NCI-H82 (cell line): ENCODE measurements at regions not wholly inside any gene's neighbourhood (a gene's known extent, or its start where the extent isn't known, plus 50 kb on each side); places are given as distances from the start of the nearest gene placed in this dataset.
A peak's percentile ranks its signal among the peaks of the same experiment; 100 is the strongest.

Experiments used
- DNase-seq: peaks from one replicate; lab custom pipeline; 2025; lab: John Stamatoyannopoulos, UW

GRCh38 chr10:71045204-71045809 is 156.9 kb upstream of the PCBD1 start:
- no peak for DNase-seq

GRCh38 chr10:71045936-71046335 is 157.6 kb upstream of the PCBD1 start:
- no peak for DNase-seq

- DNase-seq: no peak
Measured at GRCh38 chr10:71046747-71047146, 158.4 kb upstream of the PCBD1 start.

DNA sequence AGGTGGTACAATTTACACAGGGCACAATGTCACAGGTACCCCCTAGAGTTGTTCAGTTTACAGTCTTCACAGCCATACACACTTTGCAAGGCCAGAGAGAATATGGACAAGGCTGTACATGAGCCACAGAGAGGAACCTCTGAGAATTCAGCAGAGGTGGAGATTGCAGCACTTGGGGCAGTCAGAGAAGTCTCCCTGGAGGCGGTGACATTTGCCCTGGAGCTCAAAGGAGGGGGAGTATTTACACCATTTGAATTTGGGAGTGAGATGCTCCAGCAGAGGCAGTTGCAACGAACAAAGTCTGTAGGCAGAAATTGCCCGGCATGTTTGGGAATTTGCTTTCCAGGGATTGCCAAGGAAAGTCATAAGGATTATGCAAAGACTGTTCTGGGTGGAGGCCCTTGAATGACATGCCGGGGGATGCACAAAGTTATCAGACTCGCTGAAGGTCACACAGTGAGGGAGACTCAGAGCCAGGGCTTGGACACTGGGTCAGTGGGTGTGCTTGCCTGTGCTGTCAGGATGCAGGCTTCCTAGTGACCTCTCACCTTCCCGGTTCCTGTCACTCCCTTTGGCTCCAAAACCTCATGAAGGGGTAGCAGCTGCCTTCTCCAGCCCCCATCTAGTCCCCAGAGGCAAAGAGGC is 160.7 kb upstream of the PCBD1 start:
- no peak for DNase-seq

- DNase-seq: no peak
Measured at GRCh38 chr10:71049994-71050393, 161.6 kb upstream of the PCBD1 start.

- no peak for DNase-seq
Measured at GRCh38 chr10:71052076-71052660, 160.2 kb upstream of the UNC5B start.

DNA sequence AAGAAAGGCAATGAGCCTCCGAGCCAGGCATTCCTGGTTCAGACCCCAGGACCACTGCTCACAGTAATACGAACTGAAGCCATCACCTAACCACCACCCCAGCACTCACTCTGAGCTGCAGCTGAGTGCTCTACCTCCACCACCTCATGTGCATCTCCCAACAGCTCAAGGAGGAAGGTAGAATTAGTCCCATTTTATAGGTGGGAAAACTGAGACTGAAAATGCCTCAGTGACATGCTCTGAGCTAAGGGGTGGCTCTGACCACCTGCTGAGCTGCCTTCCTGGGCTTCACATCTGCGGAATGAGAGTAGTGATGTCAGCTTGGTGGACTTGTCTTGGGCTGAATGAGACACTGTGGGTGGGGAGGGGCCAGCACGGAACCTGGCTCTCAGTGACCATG is 159.7 kb upstream of the UNC5B start:
- no peak for DNase-seq

DNA sequence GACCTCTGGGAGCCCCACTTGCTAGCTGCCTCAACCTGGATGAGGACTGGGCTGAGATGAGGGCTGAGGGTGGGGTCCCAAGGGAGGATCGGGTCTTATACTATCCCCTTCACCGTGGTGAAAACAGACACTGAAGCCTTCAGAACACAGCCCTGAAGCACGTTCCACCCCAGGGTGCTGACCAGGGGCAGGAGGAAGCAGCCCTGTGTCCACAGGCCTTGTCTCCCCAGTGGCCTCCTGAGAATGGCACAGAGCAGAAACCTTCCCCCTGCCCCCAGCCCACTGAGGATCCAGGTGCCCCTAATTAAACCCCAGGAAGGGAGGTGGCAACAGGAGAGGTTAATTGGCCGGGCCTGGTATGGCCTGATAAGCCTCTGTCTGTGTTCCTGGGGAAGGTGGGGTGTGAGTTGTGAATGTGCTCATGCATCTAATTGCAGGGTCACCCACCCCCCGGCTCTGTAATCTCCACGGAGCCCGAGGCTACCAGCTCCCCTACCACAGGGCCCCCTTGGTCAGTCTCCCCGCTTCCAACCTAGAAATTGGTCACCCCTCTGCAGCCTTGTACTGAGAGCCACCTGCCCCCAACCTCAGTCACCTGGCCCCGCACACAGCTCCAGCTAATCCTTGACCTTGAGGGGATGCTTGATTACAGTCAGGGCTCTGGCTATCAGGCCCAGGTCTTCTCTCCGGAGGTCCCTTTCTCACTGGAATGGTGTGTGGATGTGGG is 159.0 kb upstream of the UNC5B start:
- DNase-seq: no peak

GRCh38 chr10:71058308-71058707 is 154.1 kb upstream of the UNC5B start:
- peak; percentile 37 for DNase-seq

DNA sequence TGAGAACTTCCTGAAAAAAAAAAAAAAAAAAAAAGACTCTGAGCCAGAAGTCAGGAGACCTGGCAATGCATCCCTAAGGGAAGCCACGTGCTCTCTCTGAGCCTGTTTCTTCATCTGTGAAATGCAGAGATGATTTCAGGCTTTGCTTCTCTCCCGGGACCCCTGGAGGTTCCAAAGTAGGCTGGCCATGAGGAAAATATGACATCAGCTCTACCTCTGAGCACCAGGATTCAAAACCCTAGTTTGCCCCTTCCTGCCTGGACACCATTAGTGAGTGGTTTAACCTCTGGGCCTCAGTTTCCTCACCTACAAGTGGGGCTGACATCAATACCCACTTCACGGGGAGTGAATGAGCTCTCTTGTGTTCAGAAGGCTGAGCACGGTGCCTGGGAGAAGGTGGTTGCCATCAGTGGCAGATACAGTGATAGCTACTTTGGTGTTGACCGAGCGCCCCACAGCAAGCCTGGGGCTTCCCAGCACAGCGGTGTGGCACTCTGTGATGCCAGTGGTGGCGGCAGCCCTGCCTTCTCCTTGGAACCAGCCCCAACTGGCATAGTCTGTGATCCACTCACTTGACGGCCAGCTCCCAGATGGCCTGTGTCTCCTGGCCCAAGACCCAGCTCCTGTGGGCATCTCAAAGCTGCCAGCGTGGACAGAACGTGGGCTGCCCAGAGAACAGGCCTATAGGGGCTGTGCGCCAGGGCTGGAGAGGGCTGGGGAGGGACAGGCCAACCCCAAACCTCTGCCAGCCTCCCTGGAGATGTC is 153.1 kb upstream of the UNC5B start:
- DNase-seq: no peak

- DNase-seq: no peak
Measured at GRCh38 chr10:71059943-71060342, 152.4 kb upstream of the UNC5B start.

GRCh38 chr10:71060476-71061426 is 151.6 kb upstream of the UNC5B start:
- peak; percentile 80 for DNase-seq

DNA sequence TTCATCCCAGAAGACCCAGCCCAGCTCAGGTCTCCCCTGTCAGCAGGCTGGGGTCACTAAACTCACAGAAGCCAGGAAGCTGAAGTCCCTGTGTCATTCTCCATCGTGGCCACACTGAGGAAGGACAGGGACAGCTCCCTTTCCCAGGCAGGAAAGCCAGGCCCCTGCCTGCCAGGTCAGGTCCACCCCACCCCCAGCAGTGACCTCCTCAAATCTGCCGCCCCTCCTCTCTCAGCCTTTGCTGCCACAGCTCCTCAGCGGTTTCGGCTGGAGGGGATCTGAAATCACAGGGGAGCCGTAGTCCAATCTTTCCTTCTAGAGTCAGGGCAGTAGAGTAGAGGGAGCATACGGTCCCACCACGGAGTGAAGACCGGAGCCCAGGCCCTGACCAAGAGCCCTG is 150.9 kb upstream of the UNC5B start:
- DNase-seq: no peak

GRCh38 chr10:71062156-71062555 is 150.2 kb upstream of the UNC5B start:
- DNase-seq: no peak

DNA sequence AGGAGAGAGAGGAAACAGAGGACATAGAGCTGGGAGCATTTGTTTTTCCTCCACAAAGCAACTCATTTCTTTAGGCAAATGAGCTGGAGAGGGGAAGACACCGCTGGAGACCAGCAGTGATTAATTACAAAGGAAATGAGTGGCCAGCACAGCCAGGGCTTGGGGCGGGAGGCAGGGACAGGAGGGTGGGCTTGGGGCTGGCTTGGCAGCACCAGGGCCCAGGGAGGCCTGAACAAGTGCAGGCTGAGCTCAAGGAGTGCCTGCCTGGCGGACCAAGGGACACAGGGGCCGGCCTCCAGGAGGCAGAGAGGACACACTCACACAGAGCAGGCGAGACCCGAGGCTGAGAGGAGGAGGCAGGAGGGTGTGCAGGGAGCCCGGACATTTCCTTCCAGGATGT is 149.0 kb upstream of the UNC5B start:
- no peak for DNase-seq

GRCh38 chr10:71064413-71065118 is 147.8 kb upstream of the UNC5B start:
- DNase-seq: peak; percentile 25

- DNase-seq: no peak
Measured at GRCh38 chr10:71065659-71066058, 146.7 kb upstream of the UNC5B start.

GRCh38 chr10:71066600-71066999 is 145.8 kb upstream of the UNC5B start:
- DNase-seq: no peak

GRCh38 chr10:71067098-71067740 is 145.2 kb upstream of the UNC5B start:
- DNase-seq: peak; percentile 68

DNA sequence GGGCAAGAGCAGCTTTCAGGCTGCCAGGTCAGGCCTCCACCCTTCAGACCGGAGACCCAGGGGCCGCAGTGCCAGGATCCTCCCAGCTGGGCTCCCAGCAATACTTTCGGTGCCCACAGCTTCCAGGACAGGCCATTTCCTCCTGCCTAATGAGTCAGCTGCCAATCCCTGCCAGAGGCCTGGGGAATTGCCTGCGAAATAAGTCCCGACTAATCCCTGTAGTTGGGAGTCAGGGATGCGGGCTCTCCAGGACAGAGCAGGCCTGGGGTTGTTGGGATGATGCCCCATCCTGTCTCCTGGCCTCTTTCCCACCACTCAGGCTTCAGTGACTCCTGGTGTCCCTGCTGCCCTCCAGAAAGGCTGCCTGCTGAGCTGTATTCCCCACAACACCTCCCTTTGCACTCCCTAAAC is 143.5 kb upstream of the UNC5B start:
- peak; percentile 77 for DNase-seq
